ENCODE measurements at regions not wholly inside any gene's neighbourhood (a gene's known extent, or its start where the extent isn't known, plus 50 kb on each side); places are given as distances from the start of the nearest gene placed in this dataset.
"Not testable (repeated sequence)": the region's sequence is repeated elsewhere in the genome, so short reads cannot be mapped to it uniquely, and the experiment has no call there.

- 96% methylated on average over 3 of the region's 3 CpGs for WGBS, 2 experiments (ENCODE audit: low coverage in 1 of 2, low lambda C conversion rate in 2 of 2, missing lambda C conversion rate in 2 of 2)
These were observed 744.1 kb upstream of the GJE1 start for GRCh38 chr6:141388666-141389065.

GRCh38 chr6:141370438-141370837, 762.3 kb upstream of the GJE1 start:
- Histone ChIP-seq H3K27ac (no peak overlapping the region), H3K4me2 (ENCODE audit: unreplicated experiment) (no peak overlapping the region), H3K4me1 (ENCODE audit: insufficient read depth) (no peaks in the 10 kb centered on the region), H2AFZ (no peak overlapping the region), H3K79me2 (ENCODE audit: insufficient read depth) (no peaks in the 10 kb centered on the region), H3K36me3 (ENCODE audit: low read depth) (0 out of 2 replicates have a peak, but pooled peaks cover 3% of the 10 kb centered on the region), H3K9me2 (ENCODE audit: insufficient read depth) (no peaks in the 10 kb centered on the region), H3K9me3 (ENCODE audit: low read depth) (no peaks in the 10 kb centered on the region), H3K4me3 (no peak overlapping the region), H4K20me1 (ENCODE audit: insufficient read depth) (no peaks in the 10 kb centered on the region), H3F3A (ENCODE audit: insufficient read depth) (no peaks in the 10 kb centered on the region), H3K27me3 (replicated peaks; ENCODE audit: insufficient read depth) (no peaks in the 10 kb centered on the region), H3K9ac (no peak overlapping the region)
- WGBS, 2 experiments (ENCODE audit: low coverage in 1 of 2, low lambda C conversion rate in 2 of 2, missing lambda C conversion rate in 2 of 2): 53 to 54% methylated on average over 2 of the region's 2 CpGs
- DNase-seq: no peak
- in situ Hi-C loops (cut with MboI): no loop called here
- no peak for TF ChIP-seq EZH2phosphoT487 (IDR thresholded peaks at IDR 0.05; ENCODE audit: insufficient read depth, low read depth)
- no peak for TF ChIP-seq EZH2 (IDR thresholded peaks at IDR 0.05; ENCODE audit: insufficient read depth, poor library complexity, severe bottlenecking)

More at GRCh38 chr6:141388666-141389065, 744.1 kb upstream of the GJE1 start:
- no peaks in the 10 kb centered on the region for H3K27me3 ChIP-seq (replicated peaks; ENCODE audit: insufficient read depth)
- TF ChIP-seq EZH2phosphoT487 (IDR thresholded peaks at IDR 0.05; ENCODE audit: insufficient read depth, low read depth): no peak
- TF ChIP-seq EZH2 (IDR thresholded peaks at IDR 0.05; ENCODE audit: insufficient read depth, poor library complexity, severe bottlenecking): no peak
- H3F3A ChIP-seq (ENCODE audit: insufficient read depth): no peaks in the 10 kb centered on the region
- no peak overlapping the region for H3K4me2 ChIP-seq (ENCODE audit: unreplicated experiment)
- no peak overlapping the region for H3K27ac ChIP-seq
- no peaks in the 10 kb centered on the region for H4K20me1 ChIP-seq (ENCODE audit: insufficient read depth)
- DNase-seq: no peak
- H3K9ac ChIP-seq: no peak overlapping the region
- in situ Hi-C loops (cut with MboI): no loop called here
- no peaks in the 10 kb centered on the region for H3K36me3 ChIP-seq (ENCODE audit: low read depth)
- H3K4me3 ChIP-seq: no peak overlapping the region
- no peaks in the 10 kb centered on the region for H3K9me2 ChIP-seq (ENCODE audit: insufficient read depth)
- no peak overlapping the region for H2AFZ ChIP-seq
- H3K79me2 ChIP-seq (ENCODE audit: insufficient read depth): no peaks in the 10 kb centered on the region
- no peaks in the 10 kb centered on the region for H3K9me3 ChIP-seq (ENCODE audit: low read depth)
- H3K4me1 ChIP-seq (ENCODE audit: insufficient read depth): no peaks in the 10 kb centered on the region

- in situ Hi-C loops (cut with MboI); H3K4me2 ChIP-seq (ENCODE audit: unreplicated experiment); H3K79me2 ChIP-seq (ENCODE audit: insufficient read depth); H3K9me2 ChIP-seq (ENCODE audit: insufficient read depth); H3K9ac ChIP-seq; H2AFZ ChIP-seq; DNase-seq; H3K27ac ChIP-seq; H3K27me3 ChIP-seq (replicated peaks; ENCODE audit: insufficient read depth); H3K9me3 ChIP-seq (ENCODE audit: low read depth); H3K36me3 ChIP-seq (ENCODE audit: low read depth); H3F3A ChIP-seq (ENCODE audit: insufficient read depth); H4K20me1 ChIP-seq (ENCODE audit: insufficient read depth); H3K4me3 ChIP-seq; H3K4me1 ChIP-seq (ENCODE audit: insufficient read depth): not testable (repeated sequence)
- WGBS, 2 experiments (ENCODE audit: low coverage in 1 of 2, low lambda C conversion rate in 2 of 2, missing lambda C conversion rate in 2 of 2): 91 to 100% methylated on average over 1 of the region's 1 CpG
These were observed 765.9 kb upstream of the GJE1 start for GRCh38 chr6:141366796-141367195.

- no peak overlapping the region for H3K9ac ChIP-seq
- H3K36me3 ChIP-seq (ENCODE audit: low read depth): 0 out of 2 replicates have a peak, but pooled peaks cover 3% of the 10 kb centered on the region
- in situ Hi-C loops (cut with MboI): no loop called here
- no peaks in the 10 kb centered on the region for H3K27me3 ChIP-seq (replicated peaks; ENCODE audit: insufficient read depth)
- no peak for DNase-seq
- no peaks in the 10 kb centered on the region for H3K79me2 ChIP-seq (ENCODE audit: insufficient read depth)
- TF ChIP-seq EZH2 (IDR thresholded peaks at IDR 0.05; ENCODE audit: insufficient read depth, poor library complexity, severe bottlenecking) (no peak), EZH2phosphoT487 (IDR thresholded peaks at IDR 0.05; ENCODE audit: insufficient read depth, low read depth) (no peak)
- no peaks in the 10 kb centered on the region for H3K9me3 ChIP-seq (ENCODE audit: low read depth)
- H3K4me3 ChIP-seq: no peak overlapping the region
- no peak overlapping the region for H3K27ac ChIP-seq
- H3F3A ChIP-seq (ENCODE audit: insufficient read depth): no peaks in the 10 kb centered on the region
- H4K20me1 ChIP-seq (ENCODE audit: insufficient read depth): no peaks in the 10 kb centered on the region
- H3K9me2 ChIP-seq (ENCODE audit: insufficient read depth): no peaks in the 10 kb centered on the region
- WGBS, 2 experiments (ENCODE audit: low coverage in 1 of 2, low lambda C conversion rate in 2 of 2, missing lambda C conversion rate in 2 of 2): 94 to 99% methylated on average over 3 of the region's 3 CpGs
- H3K4me1 ChIP-seq (ENCODE audit: insufficient read depth): no peaks in the 10 kb centered on the region
- no peak overlapping the region for H3K4me2 ChIP-seq (ENCODE audit: unreplicated experiment)
- no peak overlapping the region for H2AFZ ChIP-seq
These were observed 768.0 kb upstream of the GJE1 start for GRCh38 chr6:141364694-141365093.

GRCh38 chr6:141364232-141364631, 768.5 kb upstream of the GJE1 start:
- in situ Hi-C loops (cut with MboI): no loop called here
- H3K9me3 ChIP-seq (ENCODE audit: low read depth): no peaks in the 10 kb centered on the region
- H3K36me3 ChIP-seq (ENCODE audit: low read depth): 0 out of 2 replicates have a peak, but pooled peaks cover 3% of the 10 kb centered on the region
- WGBS, 2 experiments (ENCODE audit: low coverage in 1 of 2, low lambda C conversion rate in 2 of 2, missing lambda C conversion rate in 2 of 2): 94 to 96% methylated on average over 2 of the region's 2 CpGs
- no peaks in the 10 kb centered on the region for H3K4me1 ChIP-seq (ENCODE audit: insufficient read depth)
- H3K9ac ChIP-seq: no peak overlapping the region
- no peak for TF ChIP-seq EZH2phosphoT487 (IDR thresholded peaks at IDR 0.05; ENCODE audit: insufficient read depth, low read depth)
- TF ChIP-seq EZH2 (IDR thresholded peaks at IDR 0.05; ENCODE audit: insufficient read depth, poor library complexity, severe bottlenecking): no peak
- H3K4me3 ChIP-seq: no peak overlapping the region
- H3F3A ChIP-seq (ENCODE audit: insufficient read depth): no peaks in the 10 kb centered on the region
- no peaks in the 10 kb centered on the region for H3K9me2 ChIP-seq (ENCODE audit: insufficient read depth)
- no peak overlapping the region for H3K27ac ChIP-seq
- H3K27me3 ChIP-seq (replicated peaks; ENCODE audit: insufficient read depth): no peaks in the 10 kb centered on the region
- no peak for DNase-seq
- no peak overlapping the region for H2AFZ ChIP-seq
- H3K79me2 ChIP-seq (ENCODE audit: insufficient read depth): no peaks in the 10 kb centered on the region
- H3K4me2 ChIP-seq (ENCODE audit: unreplicated experiment): no peak overlapping the region
- H4K20me1 ChIP-seq (ENCODE audit: insufficient read depth): no peaks in the 10 kb centered on the region

Measured in GM23248 (cell line).